Right renal cortex interstitium (tissue), 3 donors: ENCODE measurements at regions not wholly inside any gene's neighbourhood (a gene's known extent, or its start where the extent isn't known, plus 50 kb on each side); places are given as distances from the start of the nearest gene placed in this dataset.

ENCODE experiments used
- DNase-seq, 3 donors: peaks; one replicate each; pipeline ENCODE4 v3.0.0-alpha.2; 2013; ENCODE audit warnings: low read depth in 3 of 3, low spot score in 2 of 3

- DNase-seq = no peak
These were observed 139.7 kb upstream of the RASSF8 start for GRCh38 chr12:25818596-25819390.

GRCh38 chr12:25819691-25820090 is 138.8 kb upstream of the RASSF8 start:
- no peak for DNase-seq

GRCh38 chr12:25822281-25822680 is 136.2 kb upstream of the RASSF8 start:
- no peak for DNase-seq

GRCh38 chr12:25824734-25825133 is 133.7 kb upstream of the RASSF8 start:
- DNase-seq = no peak

- DNase-seq = no peak
These were observed 133.0 kb upstream of the RASSF8 start for GRCh38 chr12:25825446-25825845.

GRCh38 chr12:25827141-25827540 is 131.3 kb upstream of the RASSF8 start:
- no peak for DNase-seq

GRCh38 chr12:25827747-25828146 is 130.7 kb upstream of the RASSF8 start:
- DNase-seq = no peak

- no peak for DNase-seq
These were observed 130.3 kb upstream of the RASSF8 start for GRCh38 chr12:25828188-25828587.

- no peak for DNase-seq
These were observed 129.3 kb upstream of the RASSF8 start for GRCh38 chr12:25829192-25829591.

- no peak for DNase-seq
These were observed 128.0 kb upstream of the RASSF8 start for GRCh38 chr12:25830456-25830855.

- no peak for DNase-seq
These were observed 124.8 kb upstream of the RASSF8 start for GRCh38 chr12:25833657-25834056.

- no peak for DNase-seq
These were observed 123.1 kb upstream of the RASSF8 start for GRCh38 chr12:25835385-25835784.

GRCh38 chr12:25838007-25838406 is 120.5 kb upstream of the RASSF8 start:
- no peak for DNase-seq

GRCh38 chr12:25839470-25839869 is 119.0 kb upstream of the RASSF8 start:
- no peak for DNase-seq

- DNase-seq = no peak
These were observed 117.6 kb upstream of the RASSF8 start for GRCh38 chr12:25840678-25841465.

- no peak for DNase-seq
These were observed 116.2 kb upstream of the RASSF8 start for GRCh38 chr12:25842254-25842653.

GRCh38 chr12:25843976-25844375 is 114.5 kb upstream of the RASSF8 start:
- DNase-seq = no peak

GRCh38 chr12:25845415-25845814 is 113.1 kb upstream of the RASSF8 start:
- no peak for DNase-seq

GRCh38 chr12:25852792-25853191 is 105.7 kb upstream of the RASSF8 start:
- no peak for DNase-seq

GRCh38 chr12:25853316-25854095 is 105.0 kb upstream of the RASSF8 start:
- no peak for DNase-seq

GRCh38 chr12:25854991-25855390 is 103.5 kb upstream of the RASSF8 start:
- no peak for DNase-seq
